SK-N-SH (cell line): ENCODE measurements at regions not wholly inside any gene's neighbourhood (a gene's known extent, or its start where the extent isn't known, plus 50 kb on each side); places are given as distances from the start of the nearest gene placed in this dataset.
A peak's percentile ranks its signal among the peaks of the same experiment; 100 is the strongest.

Experiments used
- CTCF ChIA-PET: fragments of 300-600, 350-600 bp; formaldehyde crosslinking; extraction: SDS; loops from one replicate; lab custom pipeline; 2021; lab: Yijun Ruan, JAX
- POLR2A ChIA-PET: fragments of 350-600 bp; sonication (Branson Sonifier 250); formaldehyde crosslinking; extraction: SDS; loops from one replicate; lab custom pipeline; 2020; ENCODE audit warnings: antibody characterized with exemption, inconsistent platforms; lab: Yijun Ruan, JAX
- DNase-seq: peaks from one replicate; pipeline ENCODE4 v3.0.0; 2012
- H2AFZ ChIP-seq: fragments of 200-600 bp; sonication (generic); 2 replicates; pipeline ENCODE4 v1.8.1; 2016; ENCODE audit warnings: antibody characterized with exemption, mild to moderate bottlenecking, low read depth
- H3F3A ChIP-seq: fragments of 200-600 bp; sonication (generic); replicated peaks from 2 replicates; pipeline ENCODE3; 2016; ENCODE audit warnings: antibody characterized with exemption, mild to moderate bottlenecking; ENCODE audit not compliant: insufficient read depth
- H3K27ac ChIP-seq, 2 experiments: fragments of 200-500 bp in 1 of 2; fragments of 200-600 bp in 1 of 2; sonication (Bioruptor generic) in 1 of 2; sonication (generic), shearing (Covaris generic) in 1 of 2; 2 replicates each; pipeline versions ENCODE4 v1.5.1 to v1.6.1; 2014 to 2016; ENCODE audit warnings: low read depth in 2 of 2, inconsistent platforms in 1 of 2, low read length in 1 of 2, mild to moderate bottlenecking in 1 of 2, mixed read lengths in 1 of 2
- H3K27me3 ChIP-seq: fragments of 200-600 bp; sonication (generic), shearing (Covaris generic); 2 replicates; pipeline ENCODE4 v1.6.1; 2016; ENCODE audit warnings: mixed run types; ENCODE audit not compliant: insufficient read depth
- H3K36me3 ChIP-seq, 2 experiments: fragments of 200-500 bp in 1 of 2; fragments of 200-600 bp in 1 of 2; sonication (Bioruptor generic) in 1 of 2; sonication (generic) in 1 of 2; replicated peaks in 1 of 2; 2 replicates each; pipeline versions ENCODE3 to v1.5.1; 2014 to 2016; ENCODE audit warnings: low read length in 1 of 2, mild to moderate bottlenecking in 1 of 2; ENCODE audit not compliant: insufficient read depth in 2 of 2, control insufficient read depth in 1 of 2
- H3K4me1 ChIP-seq, 2 experiments: fragments of 200-500 bp in 1 of 2; fragments of 200-600 bp in 1 of 2; sonication (Bioruptor generic) in 1 of 2; sonication (generic), shearing (Covaris generic) in 1 of 2; 2 replicates each; pipeline versions ENCODE4 v1.5.1 to v1.6.1; 2014 to 2016; ENCODE audit warnings: low read depth in 1 of 2, low read length in 1 of 2, mixed run types in 1 of 2; ENCODE audit not compliant: insufficient read depth in 2 of 2, control insufficient read depth in 1 of 2
- H3K4me2 ChIP-seq: fragments of 200-600 bp; sonication (generic), shearing (Covaris generic); 2 replicates; pipeline ENCODE4 v1.6.1; 2017; ENCODE audit warnings: mixed run types
- H3K4me3 ChIP-seq, 2 experiments: fragments of 200-500 bp in 1 of 2; fragments of 200-600 bp in 1 of 2; sonication (Bioruptor generic) in 1 of 2; sonication (generic), shearing (Covaris generic) in 1 of 2; 2 replicates each; pipeline versions ENCODE4 v1.5.1 to v1.8.1; 2014 to 2016; ENCODE audit warnings: low read depth in 2 of 2, inconsistent platforms in 1 of 2, low read length in 1 of 2, mild to moderate bottlenecking in 1 of 2, mixed read lengths in 1 of 2, moderate library complexity in 1 of 2
- H3K79me2 ChIP-seq: fragments of 200-600 bp; sonication (generic); 2 replicates; pipeline ENCODE4 v1.8.1; 2017; ENCODE audit warnings: mild to moderate bottlenecking; ENCODE audit not compliant: insufficient read depth
- H3K9ac ChIP-seq: fragments of 200-600 bp; sonication (generic); 2 replicates; pipeline ENCODE4 v1.6.1; 2017; ENCODE audit warnings: mixed run types
- H3K9me2 ChIP-seq: fragments of 200-600 bp; sonication (generic); 2 replicates; pipeline ENCODE4 v1.6.1; 2017; ENCODE audit warnings: mixed run types
- H3K9me3 ChIP-seq: fragments of 200-600 bp; sonication (generic); 2 replicates; pipeline ENCODE4 v1.6.1; 2017; ENCODE audit warnings: mixed run types, mild to moderate bottlenecking, moderate library complexity
- H4K20me1 ChIP-seq: fragments of 200-600 bp; sonication (generic); 2 replicates; pipeline ENCODE4 v1.6.1; 2017; ENCODE audit warnings: mild to moderate bottlenecking, mixed run types; ENCODE audit not compliant: insufficient read depth
- CTCF ChIP-seq: fragments of 200-600 bp; sonication (generic); IDR thresholded peaks from 2 replicates; pipeline ENCODE4 v1.6.1; 2017; ENCODE audit warnings: antibody characterized with exemption, mild to moderate bottlenecking, moderate library complexity
- ELF1 ChIP-seq: IDR thresholded peaks from 2 replicates; pipeline ENCODE4 v1.4.0; 2012
- EP300 ChIP-seq, 2 experiments: IDR thresholded peaks; 2 replicates each; pipeline versions ENCODE4 v1.4.0 to v1.6.1; 2012; ENCODE audit warnings: borderline replicate concordance in 1 of 2, low read depth in 1 of 2, low read length in 1 of 2
- EZH2phosphoT487 ChIP-seq: fragments of 200-600 bp; sonication (generic); IDR thresholded peaks from 2 replicates; pipeline ENCODE4 v1.6.1; 2017; ENCODE audit warnings: low read depth, mixed run types, mild to moderate bottlenecking, antibody characterized with exemption, moderate library complexity, borderline replicate concordance
- MAX ChIP-seq: IDR thresholded peaks from 2 replicates; pipeline ENCODE4 v1.4.0; 2012; ENCODE audit warnings: low read depth
- MEF2A ChIP-seq: IDR thresholded peaks from 2 replicates; pipeline ENCODE4 v1.4.0; 2012; ENCODE audit warnings: low read depth, borderline replicate concordance
- NFIC ChIP-seq: IDR thresholded peaks from 2 replicates; pipeline ENCODE4 v1.4.0; 2012; ENCODE audit warnings: borderline replicate concordance
- PBX3 ChIP-seq: IDR thresholded peaks from 2 replicates; pipeline ENCODE4; 2012
- POLR2AphosphoS5 ChIP-seq: IDR thresholded peaks from 2 replicates; pipeline ENCODE4 v1.6.1; 2012; ENCODE audit warnings: low read depth, low read length
- RCOR1 ChIP-seq: fragments of 150-350 bp; IDR thresholded peaks from 2 replicates; pipeline ENCODE4 v1.6.1; 2017; ENCODE audit warnings: antibody characterized with exemption, low read length
- RXRA ChIP-seq: IDR thresholded peaks from 2 replicates; pipeline ENCODE4 v1.4.0; 2012; ENCODE audit warnings: low read depth, mild to moderate bottlenecking, borderline replicate concordance
- SIN3A ChIP-seq: IDR thresholded peaks from 2 replicates; pipeline ENCODE4 v1.6.1; 2012; ENCODE audit warnings: low read depth, mild to moderate bottlenecking, low read length, moderate library complexity, borderline replicate concordance
- SMC3 ChIP-seq: IDR thresholded peaks from 2 replicates; pipeline ENCODE4 v1.6.1; 2012; ENCODE audit warnings: low read depth, low read length, improper control_type of control experiment
- TAF1 ChIP-seq: IDR thresholded peaks from 2 replicates; pipeline ENCODE4 v1.6.1; 2012; ENCODE audit warnings: low read depth, mild to moderate bottlenecking, low read length, moderate library complexity, borderline replicate concordance
- TCF12 ChIP-seq: IDR thresholded peaks from 2 replicates; pipeline ENCODE4 v1.4.0; 2012
- TEAD4 ChIP-seq: IDR thresholded peaks from 2 replicates; pipeline ENCODE4 v1.4.0; 2012; ENCODE audit warnings: mild to moderate bottlenecking, borderline replicate concordance; ENCODE audit not compliant: insufficient read depth
- WGBS: methylation state at CpG from one replicate; pipeline ENCODE4 v1.1.6; 2017; ENCODE audit warnings: low lambda C conversion rate; 5-methylcytosine and 5-hydroxymethylcytosine counted together

GRCh38 chr17:77420095-77420803 lies 279.5 kb downstream of the SEC14L1 start:
- H3K4me3 ChIP-seq: no peak overlapping the region
- H3K9ac ChIP-seq: no peak overlapping the region
- peak overlapping the region; percentile 67 for H3K27ac ChIP-seq
- H3K79me2 ChIP-seq: peaks cover 82% of the 10 kb centered on the region; the same call in 1 of the 2 replicates
- ChIA-PET CTCF (interaction anchor here (0.6 to 29.4 kb wide), 13 partner anchors 8 to 716 kb away, joined by 3 to 566 read pairs (median 3); no protein-coding TSS in a partner anchor), POLR2A (interaction anchor here (0.6 to 1.3 kb wide), 4 partner anchors 13 to 111 kb away, joined by 3 to 5 read pairs (median 3); no protein-coding TSS in a partner anchor)
- H3K36me3 ChIP-seq: peaks cover 3 to 6% of the 10 kb centered on the region in 2 experiments
- no peaks in the 10 kb centered on the region for H3K9me3 ChIP-seq
- no peaks in the 10 kb centered on the region for H3K9me2 ChIP-seq
- no peak overlapping the region for H2AFZ ChIP-seq
- peaks cover 66 to 69% of the 10 kb centered on the region in 2 experiments for H3K4me1 ChIP-seq
- peak overlapping the region; percentile 66 for H3K4me2 ChIP-seq
- no peaks in the 10 kb centered on the region for H3K27me3 ChIP-seq
- peaks cover 42% of the 10 kb centered on the region for H3F3A ChIP-seq
- peak; percentile 51 for DNase-seq
- peaks cover 20% of the 10 kb centered on the region for H4K20me1 ChIP-seq
- no peak for TF ChIP-seq SIN3A
- peak; percentile 26; the same call in 1 of the 2 replicates for TF ChIP-seq CTCF
- 0 out of 2 replicates have a peak, but pooled peaks have one; percentile 1 for TF ChIP-seq SMC3
- 82% methylated on average over 11 of the region's 14 CpGs for WGBS

- Histone ChIP-seq H3K79me2 (peaks cover 82% of the 10 kb centered on the region; the same call in 1 of the 2 replicates), H3K4me3 (peak overlapping the region; percentile 2 to 8; a peak in 2 of 4 replicates)
These were observed 280.2 kb downstream of the SEC14L1 start for GRCh38 chr17:77420804-77421629.

More at GRCh38 chr17:77420804-77421629, 280.2 kb downstream of the SEC14L1 start:
- peak overlapping the region; percentile 66 for H3K4me2 ChIP-seq
- peak overlapping the region; percentile 67 for H3K27ac ChIP-seq
- no peak overlapping the region for H2AFZ ChIP-seq
- peak; percentile 72 for DNase-seq
- no peaks in the 10 kb centered on the region for H3K9me2 ChIP-seq
- TF ChIP-seq ELF1: peak; percentile 54; the same call in 1 of the 2 replicates
- TF ChIP-seq EZH2phosphoT487: no peak
- TF ChIP-seq NFIC: peak; percentile 89; the same call in 1 of the 2 replicates
- 0 out of 2 replicates have a peak, but pooled peaks have one; percentile 42 for TF ChIP-seq TEAD4
- TF ChIP-seq RCOR1: peak; percentile 20; the same call in 1 of the 2 replicates
- 0 out of 2 replicates have a peak, but pooled peaks have one; percentile 0 for TF ChIP-seq SMC3
- TF ChIP-seq MEF2A: no peak
- TF ChIP-seq RXRA: peak; percentile 69; the same call in 1 of the 2 replicates
- TF ChIP-seq PBX3: peak; percentile 84
- TF ChIP-seq EP300 (IDR thresholded peaks at IDR 0.05; ENCODE audit: borderline replicate concordance in 1 of 2, low read depth in 1 of 2, low read length in 1 of 2): peak; percentile 22 to 58; a peak in 1 of 4 replicates
- peak; percentile 65; the same call in 1 of the 2 replicates for TF ChIP-seq POLR2AphosphoS5
- peak; percentile 90 for TF ChIP-seq TCF12
- 0 out of 2 replicates have a peak, but pooled peaks have one; percentile 2 for TF ChIP-seq CTCF
- peak; percentile 84 for TF ChIP-seq MAX
- no peak for TF ChIP-seq TAF1
- POLR2A ChIA-PET: interaction anchor here (0.7 to 1.3 kb wide), 4 partner anchors 14 to 112 kb away, joined by 3 to 5 read pairs (median 3); no protein-coding TSS in a partner anchor
- H3K9me3 ChIP-seq: no peaks in the 10 kb centered on the region
- H3K4me1 ChIP-seq: peaks cover 74 to 76% of the 10 kb centered on the region in 2 experiments
- H4K20me1 ChIP-seq: peaks cover 15% of the 10 kb centered on the region; the same call in 1 of the 2 replicates
- no peaks in the 10 kb centered on the region for H3K27me3 ChIP-seq
- peaks cover 48% of the 10 kb centered on the region for H3F3A ChIP-seq
- peaks cover 3 to 6% of the 10 kb centered on the region in 2 experiments for H3K36me3 ChIP-seq
- H3K9ac ChIP-seq: peak overlapping the region; percentile 3; the same call in 1 of the 2 replicates
- 28% methylated on average over 19 of the region's 19 CpGs for WGBS
- CTCF ChIA-PET: interaction anchor here (0.6 to 29.4 kb wide), 13 partner anchors 8 to 715 kb away, joined by 3 to 566 read pairs (median 3); no protein-coding TSS in a partner anchor
